ENCODE measurements at regions not wholly inside any gene's neighbourhood (a gene's known extent, or its start where the extent isn't known, plus 50 kb on each side); places are given as distances from the start of the nearest gene placed in this dataset.
"Not testable (repeated sequence)": the region's sequence is repeated elsewhere in the genome, so short reads cannot be mapped to it uniquely, and the experiment has no call there.

DNA sequence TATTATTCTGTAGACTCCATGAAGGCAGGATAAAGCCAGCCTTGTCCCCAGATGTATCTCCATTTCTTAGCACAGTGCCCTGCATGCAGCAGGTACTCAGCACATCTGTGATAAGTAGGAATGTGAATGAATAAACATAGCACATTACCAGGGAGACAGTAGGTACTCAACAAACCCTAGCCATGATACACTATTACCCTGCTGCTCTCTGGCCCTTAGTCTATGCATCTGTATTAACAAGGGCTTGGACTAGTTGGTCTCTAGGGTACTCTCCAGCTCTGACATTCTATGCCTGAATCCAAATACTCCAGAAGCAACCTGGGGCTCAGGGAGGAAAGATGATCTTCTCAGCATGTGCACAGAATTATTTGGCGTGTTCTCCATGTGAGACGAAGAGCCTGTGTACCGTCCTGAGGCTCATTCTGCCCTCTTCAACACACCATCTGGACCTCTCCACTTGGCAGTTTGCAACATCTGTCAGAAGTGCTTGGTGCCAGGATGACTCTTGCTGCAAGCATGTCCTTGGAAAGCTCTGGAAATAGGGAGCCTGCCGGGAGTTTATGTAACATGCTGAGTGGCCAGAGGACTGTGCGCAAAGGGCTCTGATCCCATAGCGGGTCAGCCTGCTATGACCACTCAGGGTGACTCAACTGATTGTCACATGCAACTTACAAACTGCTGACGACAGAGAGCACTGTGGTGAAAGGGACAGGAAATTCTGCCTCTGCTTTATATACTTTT lies 228.2 kb upstream of the USP24 start:
- no peak overlapping the region for H3K4me3 ChIP-seq (ENCODE audit: low read depth in 1 of 2, low read length in 2 of 2)
- no peaks in the 10 kb centered on the region for H3K9me3 ChIP-seq (ENCODE audit: control insufficient read depth in 1 of 2, low read length in 2 of 2)
- no peak overlapping the region for H3K27ac ChIP-seq (ENCODE audit: low read depth, low read length)
- H3K9ac ChIP-seq (ENCODE audit: low read depth in 1 of 2, low read length in 2 of 2): no peak overlapping the region
- H3K36me3 ChIP-seq (ENCODE audit: control insufficient read depth in 1 of 2, insufficient read depth in 2 of 2, low read length in 2 of 2): no peaks in the 10 kb centered on the region
- no peaks in the 10 kb centered on the region for H3K4me1 ChIP-seq (ENCODE audit: control insufficient read depth in 1 of 2, insufficient read depth in 2 of 2, low read length in 2 of 2)
- H3K27me3 ChIP-seq (ENCODE audit: control insufficient read depth in 1 of 2, insufficient read depth in 2 of 2, low read length in 2 of 2): no peaks in the 10 kb centered on the region

DNA sequence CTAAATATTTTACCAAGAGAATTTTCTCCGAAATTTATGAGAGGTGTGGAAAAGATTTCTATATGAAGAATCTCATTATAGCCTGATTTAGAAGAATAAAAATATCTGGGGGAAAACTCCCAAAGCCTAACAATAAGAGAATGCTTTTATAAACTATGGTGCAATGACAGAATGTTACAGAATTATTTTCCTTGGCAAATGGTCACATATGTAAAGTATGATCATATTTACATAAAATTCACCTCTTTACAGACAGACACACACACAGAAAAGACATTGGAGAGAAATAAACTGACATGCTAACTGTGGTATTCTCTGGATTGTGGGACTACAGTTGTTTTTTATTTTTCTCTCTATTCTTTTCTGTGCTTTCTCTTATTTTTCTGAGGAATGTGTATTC lies 226.3 kb upstream of the USP24 start:
- Histone ChIP-seq H3K4me3 (ENCODE audit: low read depth in 1 of 2, low read length in 2 of 2) (no peak overlapping the region), H3K4me1 (ENCODE audit: control insufficient read depth in 1 of 2, insufficient read depth in 2 of 2, low read length in 2 of 2) (no peaks in the 10 kb centered on the region), H3K9ac (ENCODE audit: low read depth in 1 of 2, low read length in 2 of 2) (no peak overlapping the region), H3K27me3 (ENCODE audit: control insufficient read depth in 1 of 2, insufficient read depth in 2 of 2, low read length in 2 of 2) (no peaks in the 10 kb centered on the region), H3K27ac (ENCODE audit: low read depth, low read length) (no peak overlapping the region), H3K9me3 (ENCODE audit: control insufficient read depth in 1 of 2, low read length in 2 of 2) (no peaks in the 10 kb centered on the region), H3K36me3 (ENCODE audit: control insufficient read depth in 1 of 2, insufficient read depth in 2 of 2, low read length in 2 of 2) (no peaks in the 10 kb centered on the region)

DNA sequence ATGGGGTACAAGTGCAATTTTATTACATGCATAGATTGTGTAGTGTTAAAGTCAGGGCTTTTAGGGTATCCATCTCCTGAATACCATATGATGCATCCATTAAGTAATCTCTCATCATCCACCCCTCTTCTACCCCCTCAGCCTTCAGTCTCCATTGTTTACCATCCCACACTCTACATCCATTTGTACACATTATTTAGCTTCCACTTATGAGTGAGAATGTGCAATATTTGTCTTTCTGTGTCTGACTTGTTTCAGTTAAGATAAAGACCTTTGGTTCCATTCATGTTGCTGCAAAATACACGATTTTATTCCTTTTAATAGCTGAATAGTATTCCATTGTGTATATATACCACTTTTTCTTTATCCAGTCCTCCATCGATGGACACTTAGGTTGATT lies 222.5 kb upstream of the USP24 start:
- H3K4me3 ChIP-seq (ENCODE audit: low read depth in 1 of 2, low read length in 2 of 2): no peak overlapping the region
- no peaks in the 10 kb centered on the region for H3K36me3 ChIP-seq (ENCODE audit: control insufficient read depth in 1 of 2, insufficient read depth in 2 of 2, low read length in 2 of 2)
- H3K4me1 ChIP-seq (ENCODE audit: control insufficient read depth in 1 of 2, insufficient read depth in 2 of 2, low read length in 2 of 2): no peaks in the 10 kb centered on the region
- H3K27me3 ChIP-seq (ENCODE audit: control insufficient read depth in 1 of 2, insufficient read depth in 2 of 2, low read length in 2 of 2): no peaks in the 10 kb centered on the region
- no peaks in the 10 kb centered on the region for H3K9me3 ChIP-seq (ENCODE audit: control insufficient read depth in 1 of 2, low read length in 2 of 2)
- no peak overlapping the region for H3K9ac ChIP-seq (ENCODE audit: low read depth in 1 of 2, low read length in 2 of 2)
- no peak overlapping the region for H3K27ac ChIP-seq (ENCODE audit: low read depth, low read length)

DNA sequence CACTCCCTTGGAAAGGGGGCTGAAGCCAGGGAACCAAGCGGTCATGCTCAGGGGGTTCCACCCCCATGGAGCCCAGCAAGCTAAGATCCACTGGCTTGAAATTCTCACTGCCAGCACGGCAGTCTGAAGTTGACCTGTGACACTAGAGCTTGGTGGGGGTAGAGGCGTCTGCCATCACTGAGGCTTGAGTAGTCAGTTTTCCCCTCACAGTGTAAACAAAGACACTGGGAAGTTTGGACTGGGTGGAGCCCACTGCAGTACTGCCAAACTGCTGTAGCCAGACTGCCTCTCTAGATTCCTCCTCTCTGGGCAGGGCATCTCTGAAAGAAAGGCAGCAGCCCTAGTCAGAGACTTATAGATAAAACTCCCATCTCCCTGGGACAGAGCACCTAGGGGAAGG lies 215.6 kb upstream of the USP24 start:
- not testable (repeated sequence) for H3K4me3 ChIP-seq (ENCODE audit: low read depth in 1 of 2, low read length in 2 of 2); H3K36me3 ChIP-seq (ENCODE audit: control insufficient read depth in 1 of 2, insufficient read depth in 2 of 2, low read length in 2 of 2); H3K9me3 ChIP-seq (ENCODE audit: control insufficient read depth in 1 of 2, low read length in 2 of 2); H3K9ac ChIP-seq (ENCODE audit: low read depth in 1 of 2, low read length in 2 of 2); H3K27ac ChIP-seq (ENCODE audit: low read depth, low read length); H3K4me1 ChIP-seq (ENCODE audit: control insufficient read depth in 1 of 2, insufficient read depth in 2 of 2, low read length in 2 of 2); H3K27me3 ChIP-seq (ENCODE audit: control insufficient read depth in 1 of 2, insufficient read depth in 2 of 2, low read length in 2 of 2)

DNA sequence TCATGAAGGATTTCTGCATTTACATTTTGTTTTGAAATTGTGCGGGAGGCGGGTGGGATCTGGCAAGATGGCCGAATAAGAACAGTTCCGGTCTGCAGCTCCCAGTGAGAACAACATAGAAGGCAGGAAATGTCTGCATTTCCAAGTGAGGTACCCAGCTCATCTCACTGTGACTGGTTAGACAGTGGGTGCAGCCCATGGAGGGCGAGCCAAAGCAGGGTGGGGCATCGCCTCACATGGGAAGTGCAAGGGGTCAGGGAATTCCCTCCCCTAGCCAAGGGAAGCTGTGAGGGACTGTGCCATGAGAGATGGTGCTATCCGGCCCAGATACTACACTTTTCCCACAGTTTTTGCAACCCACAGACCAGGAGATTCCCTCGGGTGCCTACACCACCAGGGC lies 215.0 kb upstream of the USP24 start:
- not testable (repeated sequence) for H3K4me1 ChIP-seq (ENCODE audit: control insufficient read depth in 1 of 2, insufficient read depth in 2 of 2, low read length in 2 of 2); H3K27ac ChIP-seq (ENCODE audit: low read depth, low read length)

DNA sequence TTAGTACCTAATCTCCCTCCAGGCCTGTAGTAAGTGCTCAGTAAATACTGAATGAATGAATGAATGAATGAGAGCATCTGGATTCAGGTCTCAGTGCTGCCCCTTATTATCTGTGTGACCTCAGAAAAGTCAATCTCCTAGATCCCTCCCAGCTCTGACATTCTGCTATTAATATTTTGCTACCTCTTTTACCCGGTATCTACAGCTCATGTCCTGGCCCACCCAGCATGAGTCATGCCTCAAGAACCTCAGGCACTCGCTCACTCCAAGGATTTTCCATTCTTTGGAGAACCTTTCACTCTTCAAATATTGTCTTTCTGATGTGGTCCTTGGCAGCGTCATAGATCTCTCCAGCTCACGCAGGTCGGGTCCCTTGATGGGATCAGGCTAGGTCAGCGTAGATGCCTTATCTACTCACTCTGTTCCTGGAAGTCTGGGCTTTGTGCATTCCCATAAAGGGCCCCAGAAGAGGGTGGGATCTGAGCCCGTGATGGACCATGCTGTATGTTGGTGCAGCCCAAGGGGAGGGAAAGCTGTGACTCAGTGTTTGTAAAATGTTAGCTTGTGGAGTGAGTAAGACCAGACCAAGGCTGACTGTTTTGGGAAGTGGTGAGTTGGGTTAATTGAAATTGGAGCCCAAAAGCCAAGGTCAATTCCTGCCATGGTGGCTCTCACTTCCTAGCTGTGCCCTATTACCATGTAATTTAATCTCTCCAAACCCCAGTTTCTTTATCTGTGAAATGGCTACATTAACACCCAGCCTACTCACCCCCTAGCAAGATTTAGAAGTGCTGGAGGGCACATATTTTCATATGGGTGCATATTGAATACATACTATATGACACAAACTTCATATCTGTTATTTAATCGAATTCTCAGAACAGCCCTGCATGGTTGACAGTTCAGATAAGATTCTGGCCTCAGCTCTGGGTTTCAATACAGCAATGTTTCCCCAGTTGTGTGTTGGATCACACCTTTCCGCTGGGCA lies 214.1 kb upstream of the USP24 start:
- Histone ChIP-seq H3K9me3 (ENCODE audit: control insufficient read depth in 1 of 2, low read length in 2 of 2) (no peaks in the 10 kb centered on the region), H3K27ac (ENCODE audit: low read depth, low read length) (no peak overlapping the region), H3K27me3 (ENCODE audit: control insufficient read depth in 1 of 2, insufficient read depth in 2 of 2, low read length in 2 of 2) (peaks cover 0 to 5% of the 10 kb centered on the region in 2 donors), H3K4me3 (ENCODE audit: low read depth in 1 of 2, low read length in 2 of 2) (no peak overlapping the region), H3K4me1 (ENCODE audit: control insufficient read depth in 1 of 2, insufficient read depth in 2 of 2, low read length in 2 of 2) (peaks cover 7 to 9% of the 10 kb centered on the region in 2 donors), H3K9ac (ENCODE audit: low read depth in 1 of 2, low read length in 2 of 2) (no peak overlapping the region), H3K36me3 (ENCODE audit: control insufficient read depth in 1 of 2, insufficient read depth in 2 of 2, low read length in 2 of 2) (no peaks in the 10 kb centered on the region)

More for the DNA sequence above, 215.0 kb upstream of the USP24 start:
- H3K9me3 ChIP-seq (ENCODE audit: control insufficient read depth in 1 of 2, low read length in 2 of 2); H3K27me3 ChIP-seq (ENCODE audit: control insufficient read depth in 1 of 2, insufficient read depth in 2 of 2, low read length in 2 of 2); H3K9ac ChIP-seq (ENCODE audit: low read depth in 1 of 2, low read length in 2 of 2); H3K4me3 ChIP-seq (ENCODE audit: low read depth in 1 of 2, low read length in 2 of 2); H3K36me3 ChIP-seq (ENCODE audit: control insufficient read depth in 1 of 2, insufficient read depth in 2 of 2, low read length in 2 of 2): not testable (repeated sequence)

DNA sequence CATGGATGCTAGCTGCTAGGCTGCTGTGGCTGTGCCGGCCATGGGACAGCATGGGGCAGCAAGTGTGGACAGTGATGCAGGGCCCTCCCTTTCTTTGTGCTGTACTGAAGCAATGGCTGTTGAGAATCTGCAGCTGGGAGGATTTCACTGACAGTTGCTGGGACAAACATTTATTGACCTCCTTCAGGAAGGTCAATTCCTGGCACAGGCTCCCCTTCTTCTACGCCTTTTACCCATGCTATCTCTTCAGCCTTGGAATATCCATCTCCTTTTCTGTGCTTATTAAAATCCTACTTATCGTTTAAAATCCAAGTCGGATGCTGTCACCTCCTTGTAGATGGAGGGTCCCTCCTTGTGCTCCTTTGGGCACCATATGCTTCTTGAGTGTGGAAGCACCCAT lies 213.1 kb upstream of the USP24 start:
- Histone ChIP-seq H3K9ac (ENCODE audit: low read depth in 1 of 2, low read length in 2 of 2) (no peak overlapping the region), H3K27ac (ENCODE audit: low read depth, low read length) (no peak overlapping the region), H3K27me3 (ENCODE audit: control insufficient read depth in 1 of 2, insufficient read depth in 2 of 2, low read length in 2 of 2) (peaks cover 0 to 5% of the 10 kb centered on the region in 2 donors), H3K36me3 (ENCODE audit: control insufficient read depth in 1 of 2, insufficient read depth in 2 of 2, low read length in 2 of 2) (no peaks in the 10 kb centered on the region), H3K4me1 (ENCODE audit: control insufficient read depth in 1 of 2, insufficient read depth in 2 of 2, low read length in 2 of 2) (peaks cover 7 to 9% of the 10 kb centered on the region in 2 donors), H3K4me3 (ENCODE audit: low read depth in 1 of 2, low read length in 2 of 2) (no peak overlapping the region), H3K9me3 (ENCODE audit: control insufficient read depth in 1 of 2, low read length in 2 of 2) (no peaks in the 10 kb centered on the region)

DNA sequence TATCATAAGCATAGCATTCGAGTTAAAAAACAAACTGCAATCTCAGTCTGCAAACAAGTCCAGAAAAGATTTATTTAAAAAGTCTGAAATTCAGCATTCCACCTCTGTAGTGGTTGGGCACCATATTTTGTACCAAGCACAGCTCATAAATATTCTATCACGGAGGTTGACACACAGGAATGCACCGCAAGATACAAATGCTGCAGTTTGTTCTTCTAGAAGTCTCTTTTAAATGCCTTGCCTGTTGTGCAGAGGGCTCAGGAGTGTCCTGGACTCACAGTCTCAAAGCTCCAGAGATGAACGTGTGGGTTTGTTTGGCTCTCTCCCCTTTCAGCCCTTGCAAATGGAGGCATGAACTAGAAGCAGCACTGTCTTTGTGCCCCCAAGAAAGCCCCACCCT lies 212.4 kb upstream of the USP24 start:
- Histone ChIP-seq H3K9ac (ENCODE audit: low read depth in 1 of 2, low read length in 2 of 2) (no peak overlapping the region), H3K27ac (ENCODE audit: low read depth, low read length) (no peak overlapping the region)

DNA sequence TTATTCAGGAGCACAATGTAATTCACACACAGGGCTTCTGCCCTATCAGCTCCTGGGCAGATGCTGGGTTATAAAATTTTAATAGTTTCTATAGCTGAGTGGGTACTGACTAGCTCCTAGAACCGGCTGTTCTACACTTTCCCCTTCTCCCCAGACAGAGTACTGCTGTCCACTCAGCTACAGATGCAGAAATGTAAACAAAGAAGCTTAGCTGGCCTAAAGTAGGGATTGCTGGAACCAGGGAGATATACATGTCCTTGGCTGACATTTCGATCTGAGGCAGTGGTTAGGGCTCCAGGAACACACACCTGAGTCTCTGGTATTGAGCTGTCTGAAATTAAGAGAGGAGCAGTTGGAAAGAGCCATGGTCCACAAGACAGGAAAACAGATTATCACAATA lies 211.5 kb upstream of the USP24 start:
- H3K4me1 ChIP-seq (ENCODE audit: control insufficient read depth in 1 of 2, insufficient read depth in 2 of 2, low read length in 2 of 2): peaks cover 7 to 9% of the 10 kb centered on the region in 2 donors
- no peaks in the 10 kb centered on the region for H3K36me3 ChIP-seq (ENCODE audit: control insufficient read depth in 1 of 2, insufficient read depth in 2 of 2, low read length in 2 of 2)
- peaks cover 0 to 5% of the 10 kb centered on the region in 2 donors for H3K27me3 ChIP-seq (ENCODE audit: control insufficient read depth in 1 of 2, insufficient read depth in 2 of 2, low read length in 2 of 2)
- H3K9me3 ChIP-seq (ENCODE audit: control insufficient read depth in 1 of 2, low read length in 2 of 2): no peaks in the 10 kb centered on the region
- H3K27ac ChIP-seq (ENCODE audit: low read depth, low read length): no peak overlapping the region
- no peak overlapping the region for H3K4me3 ChIP-seq (ENCODE audit: low read depth in 1 of 2, low read length in 2 of 2)
- no peak overlapping the region for H3K9ac ChIP-seq (ENCODE audit: low read depth in 1 of 2, low read length in 2 of 2)

More for the DNA sequence above, 212.4 kb upstream of the USP24 start:
- no peak overlapping the region for H3K4me3 ChIP-seq (ENCODE audit: low read depth in 1 of 2, low read length in 2 of 2)
- H3K27me3 ChIP-seq (ENCODE audit: control insufficient read depth in 1 of 2, insufficient read depth in 2 of 2, low read length in 2 of 2): peaks cover 0 to 5% of the 10 kb centered on the region in 2 donors
- H3K4me1 ChIP-seq (ENCODE audit: control insufficient read depth in 1 of 2, insufficient read depth in 2 of 2, low read length in 2 of 2): peaks cover 7 to 9% of the 10 kb centered on the region in 2 donors
- H3K36me3 ChIP-seq (ENCODE audit: control insufficient read depth in 1 of 2, insufficient read depth in 2 of 2, low read length in 2 of 2): no peaks in the 10 kb centered on the region
- H3K9me3 ChIP-seq (ENCODE audit: control insufficient read depth in 1 of 2, low read length in 2 of 2): no peaks in the 10 kb centered on the region

DNA sequence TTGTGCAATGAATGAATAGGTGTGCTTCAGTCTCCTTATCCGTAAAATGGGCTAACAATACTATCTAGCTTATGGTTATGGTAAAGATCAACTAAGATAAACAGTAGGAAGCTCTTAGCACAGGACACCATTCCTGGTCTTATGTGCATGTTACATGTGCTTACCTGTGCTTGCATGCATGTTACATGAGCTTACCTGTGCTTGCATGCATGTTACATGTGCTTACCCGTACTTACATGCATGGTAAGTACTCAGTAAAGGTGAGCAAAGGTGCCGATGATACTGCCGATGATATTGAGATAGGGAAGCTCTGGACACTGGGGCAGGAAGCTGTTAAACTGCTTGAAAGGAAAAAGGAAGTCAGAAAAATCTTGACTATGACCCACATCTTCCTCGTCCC lies 211.0 kb upstream of the USP24 start:
- Histone ChIP-seq H3K4me1 (ENCODE audit: control insufficient read depth in 1 of 2, insufficient read depth in 2 of 2, low read length in 2 of 2) (peaks cover 7 to 9% of the 10 kb centered on the region in 2 donors), H3K4me3 (ENCODE audit: low read depth in 1 of 2, low read length in 2 of 2) (no peak overlapping the region), H3K27me3 (ENCODE audit: control insufficient read depth in 1 of 2, insufficient read depth in 2 of 2, low read length in 2 of 2) (peaks cover 0 to 5% of the 10 kb centered on the region in 2 donors), H3K36me3 (ENCODE audit: control insufficient read depth in 1 of 2, insufficient read depth in 2 of 2, low read length in 2 of 2) (no peaks in the 10 kb centered on the region), H3K9me3 (ENCODE audit: control insufficient read depth in 1 of 2, low read length in 2 of 2) (no peaks in the 10 kb centered on the region), H3K9ac (ENCODE audit: low read depth in 1 of 2, low read length in 2 of 2) (no peak overlapping the region), H3K27ac (ENCODE audit: low read depth, low read length) (no peak overlapping the region)
